ENCODE measurements at regions not wholly inside any gene's neighbourhood (a gene's known extent, or its start where the extent isn't known, plus 50 kb on each side); places are given as distances from the start of the nearest gene placed in this dataset.

DNA sequence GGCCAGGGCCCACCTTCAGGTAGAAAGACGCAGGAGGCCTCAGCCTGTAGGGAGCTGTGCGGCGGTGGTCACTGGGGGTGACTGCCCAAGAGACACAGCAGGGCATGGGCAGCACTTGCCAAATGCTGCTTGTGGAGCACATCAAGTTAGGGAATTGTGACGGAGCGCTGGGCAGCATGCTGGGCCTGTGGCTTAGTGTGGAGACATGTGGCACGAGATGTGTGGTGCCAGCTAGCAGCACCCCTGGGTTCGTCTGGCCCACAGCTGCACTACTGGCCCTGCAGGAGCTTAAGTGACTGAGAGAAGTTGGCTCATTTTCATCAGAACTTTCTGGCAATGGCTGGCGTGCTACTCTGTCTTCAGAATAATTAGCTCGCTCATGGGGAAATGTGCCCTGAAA, 213.1 kb upstream of the SYNDIG1 start:
- no peak for DNase-seq

DNA sequence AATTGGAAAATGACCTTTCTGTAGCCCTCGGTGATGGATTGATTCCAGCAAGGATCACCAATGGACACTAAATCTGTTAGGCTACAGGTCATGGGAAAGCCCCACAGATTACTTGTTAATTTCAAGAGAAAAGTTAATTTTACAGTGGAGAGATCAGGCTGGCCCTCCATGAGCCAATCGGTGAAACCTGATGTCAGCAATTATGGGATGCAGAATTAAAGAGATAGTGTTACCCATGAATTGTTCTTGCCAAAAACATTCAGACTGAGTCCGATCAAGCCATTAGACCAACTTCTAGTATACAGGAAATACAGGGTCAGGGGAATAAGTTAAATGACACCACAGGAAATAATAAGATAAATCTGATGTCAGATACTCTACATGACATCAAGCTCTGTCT, 214.9 kb upstream of the SYNDIG1 start:
- DNase-seq = no peak

DNA sequence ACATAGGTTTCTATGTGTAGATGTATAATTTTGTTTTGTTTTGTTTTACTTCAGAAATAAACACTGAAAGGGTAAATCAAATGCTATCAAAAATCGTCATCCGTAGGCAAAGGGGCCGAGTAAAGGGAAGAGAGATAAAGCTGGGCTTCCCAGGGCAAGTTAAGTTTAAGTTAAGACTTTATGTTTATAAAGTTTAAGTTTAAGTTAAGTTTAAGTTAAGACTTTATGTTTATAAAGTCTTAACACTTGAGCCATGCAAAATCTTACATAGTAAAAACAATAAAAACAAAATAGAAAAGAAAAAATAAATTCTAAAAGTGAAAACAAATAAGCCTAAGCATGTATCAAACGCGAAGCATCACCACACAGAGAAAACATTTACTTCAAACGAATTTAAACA, 216.1 kb upstream of the SYNDIG1 start:
- DNase-seq = no peak

DNA sequence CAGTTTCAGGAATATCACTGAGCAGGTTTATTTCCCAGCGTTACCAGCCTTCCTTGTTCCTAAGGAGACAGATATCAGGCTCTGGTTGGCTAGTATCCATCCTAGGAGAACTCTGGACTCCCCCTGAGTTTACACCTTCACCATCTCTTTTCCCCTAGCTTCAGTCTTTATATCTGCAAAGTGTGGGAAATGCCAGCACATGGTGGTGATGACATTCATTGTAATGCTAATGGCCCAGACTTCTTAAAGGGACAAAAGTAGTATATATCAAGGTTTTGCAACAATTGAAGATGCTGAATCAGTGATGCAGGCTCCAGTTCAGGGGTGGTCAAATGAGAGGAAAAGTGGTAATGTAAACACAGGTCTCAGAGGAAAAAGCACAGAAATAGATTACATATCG, 224.3 kb upstream of the SYNDIG1 start:
- DNase-seq = no peak

DNA sequence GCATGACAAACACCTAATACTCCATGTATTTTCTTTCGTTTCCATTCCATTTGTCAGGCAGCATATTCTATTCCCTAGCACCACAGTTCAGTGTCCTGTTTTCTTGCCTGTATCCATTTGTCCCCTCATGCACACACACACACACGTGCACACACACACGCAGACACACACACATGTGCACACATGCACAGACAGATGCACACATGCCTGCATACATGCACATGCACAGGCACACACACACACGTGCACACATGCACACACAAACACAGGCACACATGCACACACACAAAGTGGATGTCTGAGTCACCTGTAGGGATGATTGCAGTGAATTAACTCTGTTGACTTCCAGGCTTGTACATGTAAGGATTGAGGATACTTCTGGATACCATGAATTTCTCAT, 226.7 kb upstream of the SYNDIG1 start:
- DNase-seq = no peak

DNA sequence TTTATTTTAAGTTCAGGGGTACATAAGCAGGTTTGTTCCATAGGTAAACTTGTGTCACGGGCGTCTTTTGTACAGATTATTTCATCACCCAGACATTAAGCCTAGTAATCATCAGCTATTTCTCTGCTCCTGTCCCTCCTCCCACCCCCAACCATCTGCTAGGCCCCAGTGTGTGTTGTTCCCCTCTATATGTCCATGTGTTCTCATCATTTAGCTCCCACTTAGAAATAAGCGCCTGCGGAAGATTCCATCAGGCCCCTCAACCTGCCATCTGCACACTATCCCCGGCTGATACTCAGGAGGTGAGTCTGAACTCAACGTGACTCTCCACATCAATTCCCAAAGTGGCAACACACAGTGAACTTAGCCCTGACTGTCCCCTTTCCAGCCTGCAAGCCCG, 228.0 kb upstream of the SYNDIG1 start:
- DNase-seq = no peak

DNA sequence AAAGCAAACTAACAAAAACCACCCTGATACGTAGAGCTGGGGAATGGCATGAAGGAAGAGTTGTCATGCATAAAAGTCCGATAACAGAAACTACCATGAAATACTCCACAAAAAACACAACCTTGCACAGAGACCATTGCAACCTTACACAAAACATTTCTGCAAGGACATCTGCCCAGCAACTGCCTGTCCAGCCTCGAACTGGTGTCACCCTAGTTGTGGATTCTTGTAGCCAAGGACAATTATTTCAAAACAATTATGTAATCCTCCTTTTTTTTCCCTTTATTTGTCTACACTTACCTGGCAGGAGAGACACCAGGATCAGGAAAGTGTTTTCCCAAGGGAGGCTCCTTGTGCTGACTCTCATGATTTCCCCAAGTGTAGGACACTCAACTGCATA, 232.5 kb upstream of the SYNDIG1 start:
- DNase-seq = no peak

DNA sequence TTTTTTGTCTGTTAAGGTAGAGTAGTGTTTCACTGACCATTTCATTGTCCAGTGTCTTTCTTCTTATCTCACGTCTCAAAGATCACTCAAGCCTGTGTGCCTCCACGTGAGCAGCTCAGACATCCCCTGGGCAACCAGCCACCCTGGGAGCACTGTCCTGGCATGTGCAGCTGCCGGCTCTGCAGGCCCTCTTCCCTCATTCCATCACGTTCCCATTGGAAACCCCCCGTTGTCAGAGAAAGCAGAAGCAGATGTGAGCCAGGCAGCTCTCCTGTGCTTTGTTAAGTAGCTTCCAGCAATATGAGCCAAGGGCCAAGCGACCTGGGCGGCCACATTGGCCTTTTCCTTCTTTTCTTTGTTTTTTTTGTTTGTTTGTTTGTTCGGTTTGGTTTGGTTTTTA, 233.2 kb upstream of the SYNDIG1 start:
- no peak for DNase-seq

DNA sequence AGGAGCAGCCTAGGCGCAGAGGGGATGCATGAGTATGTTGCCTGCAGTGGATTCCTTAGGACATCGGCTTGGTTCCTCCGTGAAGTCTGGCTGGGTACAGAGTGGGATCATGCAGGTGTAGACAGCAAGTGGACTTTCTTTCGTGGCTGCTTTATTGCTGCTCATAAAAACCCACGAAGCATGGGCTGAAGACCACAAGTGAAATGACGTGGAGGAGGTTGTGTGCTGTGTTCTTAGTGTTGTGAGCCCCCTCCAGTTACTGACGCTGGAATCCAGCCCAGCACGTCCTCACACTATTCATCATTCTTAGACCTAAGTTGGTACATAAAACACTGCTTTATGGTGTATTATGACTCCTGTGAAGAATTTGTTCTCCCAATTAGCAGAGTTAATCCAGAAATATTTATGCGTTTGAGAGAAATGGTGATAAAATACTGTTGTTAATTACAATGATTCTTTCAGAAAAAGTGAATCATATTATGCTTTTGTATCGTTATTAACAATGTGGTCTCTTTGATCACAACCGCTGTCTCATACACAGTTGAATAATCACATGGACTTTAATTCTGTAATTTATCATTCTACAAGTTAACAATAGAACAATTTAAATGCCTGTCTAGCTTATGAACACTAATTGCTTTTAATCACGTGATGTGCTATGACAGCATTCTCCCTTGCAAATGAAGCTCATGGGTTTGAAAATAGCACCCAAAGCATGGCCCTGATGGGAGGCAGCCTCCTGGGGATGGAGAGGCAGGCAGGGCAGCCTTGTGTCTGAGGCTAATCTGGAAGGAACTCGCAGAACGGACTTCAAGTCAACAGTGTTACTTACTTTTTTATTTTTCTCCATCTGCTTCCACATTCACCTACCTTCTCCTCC, 233.9 kb upstream of the SYNDIG1 start:
- no peak for DNase-seq

DNA sequence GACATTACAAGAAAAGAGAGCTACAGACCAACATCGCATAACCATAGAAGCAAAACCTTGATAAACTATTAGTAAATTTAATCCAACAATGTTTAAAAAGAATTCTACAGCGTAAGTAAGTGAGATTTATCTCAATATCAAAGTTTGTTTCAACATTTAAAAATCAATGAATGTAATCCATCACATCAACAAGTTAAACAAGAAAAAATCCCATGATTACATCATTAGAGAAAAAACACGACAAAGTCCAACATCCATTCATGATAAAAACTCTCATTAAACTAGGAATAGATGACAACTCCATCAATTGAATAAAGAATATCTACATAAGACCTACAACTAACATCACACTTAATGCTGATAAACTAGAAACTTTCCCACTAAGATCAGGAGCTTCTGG, 239.0 kb upstream of the GGTLC1 start:
- no peak for DNase-seq

DNA sequence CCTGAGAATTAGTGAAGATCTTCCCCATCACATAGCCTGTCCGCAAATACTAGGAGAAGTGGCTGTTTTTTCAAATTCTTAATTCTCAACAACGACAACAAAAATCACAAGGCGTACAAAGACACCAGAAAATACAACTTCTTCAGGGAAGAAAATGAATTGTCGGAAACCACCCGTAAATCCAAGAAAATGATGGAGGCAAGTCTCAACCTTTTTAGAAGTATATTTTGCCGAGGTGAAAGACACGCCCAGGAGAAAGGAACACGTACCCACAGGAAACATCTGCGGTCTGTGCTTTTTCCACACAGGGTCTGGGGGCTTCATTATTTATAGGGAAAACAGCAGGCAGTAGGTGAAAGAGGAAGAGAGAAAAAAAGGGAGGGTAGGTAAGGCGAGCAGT, 223.9 kb upstream of the GGTLC1 start:
- no peak for DNase-seq

DNA sequence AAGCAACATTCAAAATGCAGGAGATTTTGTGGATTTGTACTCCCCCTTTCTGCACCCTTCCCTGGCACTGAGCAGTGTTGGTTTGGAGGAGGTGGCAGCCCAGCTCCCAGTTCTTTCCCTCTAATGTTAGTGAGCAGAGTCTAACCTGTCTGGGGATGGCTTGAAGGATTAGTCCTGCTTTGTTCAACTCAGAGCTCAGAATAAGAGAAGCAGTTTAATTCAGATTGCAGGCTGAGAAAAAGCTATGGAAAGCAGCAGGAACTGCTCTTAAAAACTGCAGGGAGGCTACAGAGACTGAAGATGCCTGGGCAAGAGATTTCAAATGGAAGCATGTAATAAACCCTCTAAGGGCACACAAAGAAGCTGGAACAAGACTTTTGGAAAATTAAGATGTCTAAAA, 223.4 kb upstream of the GGTLC1 start:
- no peak for DNase-seq

DNA sequence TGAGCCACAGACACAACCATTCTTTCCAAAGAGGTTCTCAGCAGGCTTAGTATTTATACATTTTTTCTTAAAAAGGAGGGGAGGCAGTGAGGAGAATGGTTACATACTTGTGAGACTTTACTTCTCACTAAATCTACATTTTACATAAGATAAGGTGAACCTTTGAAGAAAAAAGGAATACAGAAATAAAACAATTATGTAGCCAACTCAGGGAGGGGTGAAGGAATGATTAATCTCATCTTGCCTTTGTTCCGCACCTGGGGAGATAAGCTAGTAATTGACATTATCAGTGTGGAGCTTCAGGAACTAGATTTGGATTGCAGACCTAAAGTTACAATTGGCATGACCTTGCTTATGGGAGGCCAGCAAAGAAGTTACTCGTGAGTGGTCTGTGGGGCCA, 221.8 kb upstream of the GGTLC1 start:
- no peak for DNase-seq

DNA sequence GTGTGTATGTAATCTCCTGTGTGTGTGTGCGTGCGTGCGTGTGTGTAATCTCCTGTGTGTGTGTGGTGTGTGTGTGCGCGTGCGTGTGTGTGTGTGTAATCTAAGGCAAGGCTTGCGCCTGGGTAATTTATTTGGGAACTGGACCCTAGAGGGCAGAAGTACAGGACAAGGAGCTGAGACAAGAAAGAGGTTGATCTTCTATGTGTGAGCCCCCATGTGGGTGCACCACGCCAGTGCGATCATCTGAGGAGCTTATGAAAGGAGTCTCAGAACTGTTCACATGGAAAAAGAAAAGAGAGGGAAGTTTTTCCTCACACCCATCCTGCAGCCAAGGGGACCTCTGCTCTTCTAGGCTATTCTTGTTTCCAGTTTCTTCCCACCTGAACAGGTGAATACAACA, 220.1 kb upstream of the GGTLC1 start:
- no peak for DNase-seq

DNA sequence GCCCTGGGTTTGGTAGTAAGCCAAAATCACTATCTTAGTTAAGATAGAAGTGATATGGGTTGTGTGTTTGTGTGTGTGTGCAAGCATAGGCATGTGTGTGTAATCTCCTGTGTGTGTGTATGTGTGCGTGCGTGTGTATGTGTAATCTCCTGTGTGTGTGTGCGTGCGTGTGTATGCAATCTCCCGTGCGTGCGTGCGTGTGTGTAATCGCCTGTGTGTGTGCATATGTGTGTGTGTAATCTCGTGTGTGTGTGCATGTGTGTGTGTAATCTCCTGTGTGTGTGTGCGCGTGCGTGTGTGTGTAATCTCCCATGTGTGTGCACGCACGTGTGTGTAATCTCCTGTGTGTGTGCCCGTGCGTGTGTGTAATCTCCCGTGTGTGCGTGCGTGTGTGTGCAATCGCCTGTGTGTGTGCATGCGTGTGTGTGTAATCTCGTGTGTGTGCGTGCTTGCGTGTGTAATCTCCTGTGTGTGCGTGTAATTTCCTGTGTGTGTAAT, 219.3 kb upstream of the GGTLC1 start:
- no peak for DNase-seq

DNA sequence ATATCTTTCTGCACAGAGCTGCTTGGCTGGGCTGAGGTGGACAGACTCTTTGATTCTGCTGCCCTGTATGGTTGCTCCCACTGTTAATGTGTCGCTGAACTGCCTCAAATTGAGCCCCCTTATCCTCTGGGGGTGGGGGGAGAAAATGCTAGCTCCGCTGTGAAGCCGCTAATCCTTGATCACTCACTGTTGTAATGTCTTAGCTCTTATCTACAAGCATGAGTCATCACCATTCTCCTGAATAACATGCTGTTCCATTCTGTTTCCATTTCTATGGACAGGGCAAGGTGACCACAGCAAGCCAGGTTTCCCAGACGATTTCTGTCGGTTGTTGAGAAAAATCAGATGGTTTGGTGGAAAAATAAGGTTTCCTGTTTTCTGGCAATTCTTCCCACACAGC, 218.4 kb upstream of the GGTLC1 start:
- no peak for DNase-seq

DNA sequence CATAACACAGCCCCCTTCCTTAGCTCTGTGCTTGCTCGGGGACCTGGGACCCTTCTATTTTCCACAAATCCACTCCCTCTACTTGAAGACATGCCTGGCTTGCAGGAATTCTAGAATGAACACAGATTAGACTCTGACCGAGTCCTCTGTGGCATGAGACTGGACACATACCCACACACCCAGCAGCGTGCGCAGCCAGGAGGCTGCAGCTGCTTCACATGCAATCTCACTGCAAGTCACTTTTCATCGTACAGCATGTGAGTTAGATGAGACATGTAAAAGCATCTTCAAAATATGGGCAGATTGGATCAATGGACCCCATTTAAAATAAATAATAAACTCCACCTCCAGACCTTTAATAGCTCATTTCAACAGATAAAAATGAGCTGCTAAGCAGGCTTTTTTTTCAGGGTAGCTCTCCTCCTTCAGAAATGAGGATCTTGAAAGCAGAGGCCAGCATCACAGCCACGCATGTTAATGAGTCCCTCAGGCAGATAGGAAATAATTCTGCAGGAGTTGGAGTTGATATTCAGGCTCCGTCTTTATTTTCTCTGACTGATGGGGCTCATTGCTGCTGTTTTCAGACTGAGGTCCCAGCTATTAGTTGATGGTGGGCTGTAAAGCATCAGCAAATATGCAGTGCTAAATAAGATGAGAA, 215.1 kb upstream of the GGTLC1 start:
- no peak for DNase-seq

DNA sequence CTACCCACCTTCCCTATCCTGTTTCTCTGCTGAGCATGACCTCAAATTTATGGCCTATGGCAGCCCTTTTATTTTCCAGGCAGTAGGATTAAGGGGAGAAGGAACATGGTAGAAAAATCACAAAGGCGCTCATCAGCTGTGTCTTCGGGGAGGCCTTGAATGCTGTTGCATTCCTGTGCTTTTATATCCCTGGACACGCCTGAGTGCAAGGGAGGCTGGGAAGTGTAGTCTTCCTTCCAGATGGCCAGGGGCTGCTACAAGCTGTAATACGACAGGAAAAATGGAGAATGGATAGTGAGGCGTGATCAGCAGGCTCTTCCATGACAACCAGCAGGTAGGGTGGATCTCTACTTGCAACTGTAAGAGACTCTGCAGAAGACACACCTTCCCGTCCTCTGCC, 210.9 kb upstream of the GGTLC1 start:
- DNase-seq = no peak

DNA sequence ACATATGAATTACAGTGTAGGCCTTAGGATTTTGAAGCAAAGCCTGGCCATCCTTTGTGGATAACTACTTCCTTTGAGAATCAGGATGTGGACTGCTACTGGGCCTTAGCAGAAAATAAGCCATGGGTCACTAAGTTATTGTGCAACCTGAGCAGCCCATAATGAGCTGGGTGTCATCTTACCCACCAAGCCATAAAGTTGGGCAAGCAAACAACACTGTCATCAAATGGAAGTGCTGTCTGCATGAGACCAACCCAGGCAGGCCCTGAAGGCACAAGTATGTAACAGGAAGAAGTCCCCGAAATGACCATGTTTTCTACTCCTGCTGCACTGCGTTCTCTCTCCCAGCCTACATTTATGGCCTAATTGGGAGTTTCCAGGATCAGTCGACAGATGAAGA, 205.6 kb upstream of the GGTLC1 start:
- DNase-seq = no peak

DNA sequence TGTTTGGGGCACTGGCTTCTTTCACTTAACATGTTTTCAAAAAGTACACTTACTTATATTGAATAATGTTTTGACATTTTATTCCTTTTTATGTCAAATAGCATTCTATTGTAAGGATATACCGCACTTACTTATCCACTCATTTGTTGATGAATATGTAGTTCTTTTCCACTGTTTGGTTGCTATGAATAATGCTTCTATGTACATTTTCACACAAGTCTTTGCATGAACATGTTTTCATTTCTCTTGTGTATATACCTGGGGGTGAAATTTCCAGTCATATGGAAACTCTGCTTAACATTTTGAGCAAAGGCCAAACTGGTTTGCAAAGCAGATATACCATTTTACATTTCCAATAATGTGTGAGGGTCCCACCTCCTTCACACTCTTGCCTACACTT, 202.3 kb upstream of the GGTLC1 start:
- DNase-seq = no peak

DNA sequence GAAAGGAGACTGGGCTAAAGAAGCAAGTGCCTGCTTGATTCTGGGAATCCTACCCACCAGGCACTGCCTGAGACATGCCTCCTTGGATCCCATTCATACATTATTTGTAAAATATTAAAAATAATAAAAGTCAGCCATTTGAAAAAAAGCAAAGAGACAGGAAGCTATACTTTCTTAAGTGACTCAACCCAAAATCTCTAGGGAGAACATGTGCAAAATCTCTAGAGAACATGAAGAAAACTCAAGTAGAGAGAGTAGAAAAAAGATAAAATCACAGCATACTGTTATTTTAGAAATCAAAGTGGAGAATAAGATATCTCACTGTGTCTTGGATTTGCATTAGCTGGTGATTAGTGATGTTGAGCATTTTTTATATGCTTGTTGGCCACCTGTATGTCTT, 197.2 kb upstream of the GGTLC1 start:
- no peak for DNase-seq

DNA sequence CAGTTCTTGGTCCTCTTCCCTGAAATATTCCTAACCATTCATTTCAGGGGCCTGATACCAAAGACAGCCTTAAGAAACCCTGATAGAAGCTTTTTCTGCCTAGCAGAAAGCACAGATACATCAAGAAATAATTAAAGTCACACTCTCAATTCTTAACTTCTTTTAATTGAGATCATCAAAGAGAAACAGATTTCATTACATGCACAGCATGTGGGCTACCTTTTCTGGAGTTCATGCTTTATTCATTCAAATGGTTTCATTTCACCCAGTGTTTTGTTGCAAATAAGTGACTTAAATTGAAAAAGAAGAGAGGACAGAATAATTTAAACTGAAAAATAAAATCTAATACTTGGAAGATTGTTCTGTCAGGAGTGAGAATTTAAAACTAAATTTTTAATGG, 192.6 kb upstream of the GGTLC1 start:
- no peak for DNase-seq

DNA sequence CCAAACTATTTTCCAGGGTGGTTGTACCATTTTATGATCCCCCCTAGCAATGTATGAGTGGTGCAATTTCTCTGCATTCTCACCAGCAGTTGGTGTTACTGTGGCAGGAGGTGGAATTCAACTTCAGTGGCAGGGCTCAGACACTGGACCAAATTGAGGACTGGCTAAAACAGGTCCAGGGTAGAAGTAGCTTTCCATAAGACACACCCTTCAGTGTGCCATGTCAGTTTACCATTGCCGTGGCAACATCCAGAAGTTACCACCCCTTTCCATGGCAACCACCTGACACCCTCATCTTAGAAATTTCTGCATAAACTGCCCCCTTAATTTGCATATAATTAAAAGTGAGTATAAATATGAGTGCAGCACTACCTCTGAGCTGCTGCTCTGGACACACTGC, 180.7 kb upstream of the GGTLC1 start:
- no peak for DNase-seq

DNA sequence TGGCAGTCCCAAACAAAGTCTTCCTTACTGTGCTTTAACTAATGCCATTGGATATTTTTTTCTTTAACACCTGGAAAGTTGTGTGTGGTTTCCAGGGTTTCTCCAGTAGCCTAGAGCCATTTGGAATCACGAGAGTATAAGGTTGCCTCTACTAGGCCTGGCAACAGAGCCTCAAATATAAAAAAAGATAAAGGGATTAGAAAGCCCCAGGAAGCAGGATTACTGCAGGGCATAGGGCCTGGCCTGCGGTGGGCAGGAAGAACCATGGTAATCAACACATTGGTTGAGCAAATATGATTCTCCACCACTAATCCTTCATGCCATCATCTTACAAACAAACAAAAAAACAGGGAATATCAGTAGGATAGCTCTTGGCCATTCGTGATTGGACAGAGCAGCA, 177.8 kb upstream of the GGTLC1 start:
- no peak for DNase-seq

DNA sequence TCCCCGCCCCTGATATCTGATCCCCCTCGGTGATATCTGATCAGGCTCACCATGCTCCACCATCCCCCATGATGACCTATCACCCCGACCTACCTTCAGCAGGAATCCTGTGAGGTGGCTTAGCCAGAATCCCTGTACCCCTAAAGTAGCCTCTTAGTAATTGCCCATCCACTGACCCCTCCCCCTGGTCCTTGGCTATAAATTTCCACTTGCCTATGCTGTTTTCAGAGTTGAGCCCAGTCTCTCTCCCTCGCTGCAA, 177.5 kb upstream of the GGTLC1 start:
- DNase-seq = no peak

Data from CD4-positive, alpha-beta T cell treated with Interleukin-21 for 1 hour (primary cell).